ENCODE measurements at regions not wholly inside any gene's neighbourhood (a gene's known extent, or its start where the extent isn't known, plus 50 kb on each side); places are given as distances from the start of the nearest gene placed in this dataset.

GRCh38 chrX:25300994-25301393 lies 285.2 kb upstream of the ARX start:
- no peaks in the 10 kb centered on the region for H3K36me3 ChIP-seq
- no peak overlapping the region for H3K27ac ChIP-seq
- TF ChIP-seq CTCF (IDR thresholded peaks at IDR 0.05) (no peak), POLR2A (IDR thresholded peaks at IDR 0.05) (no peak)
- DNase-seq: no peak
- H3K4me1 ChIP-seq: no peaks in the 10 kb centered on the region
- H3K4me3 ChIP-seq: no peak overlapping the region
- H3K9me3 ChIP-seq: no peaks in the 10 kb centered on the region
- no peaks in the 10 kb centered on the region for H3K27me3 ChIP-seq

GRCh38 chrX:25296850-25297249 lies 281.1 kb upstream of the ARX start:
- Histone ChIP-seq H3K27ac (no peak overlapping the region), H3K27me3 (no peaks in the 10 kb centered on the region), H3K9me3 (no peaks in the 10 kb centered on the region), H3K4me1 (no peaks in the 10 kb centered on the region), H3K36me3 (no peaks in the 10 kb centered on the region), H3K4me3 (no peak overlapping the region)
- DNase-seq: no peak
- TF ChIP-seq CTCF (IDR thresholded peaks at IDR 0.05) (no peak), POLR2A (IDR thresholded peaks at IDR 0.05) (no peak)

GRCh38 chrX:25295466-25295865 lies 279.7 kb upstream of the ARX start:
- no peak for DNase-seq
- no peaks in the 10 kb centered on the region for H3K27me3 ChIP-seq
- H3K9me3 ChIP-seq: no peaks in the 10 kb centered on the region
- H3K36me3 ChIP-seq: no peaks in the 10 kb centered on the region
- no peak overlapping the region for H3K27ac ChIP-seq
- TF ChIP-seq POLR2A (IDR thresholded peaks at IDR 0.05): no peak
- no peak for TF ChIP-seq CTCF (IDR thresholded peaks at IDR 0.05)
- no peaks in the 10 kb centered on the region for H3K4me1 ChIP-seq
- H3K4me3 ChIP-seq: no peak overlapping the region

- DNase-seq: no peak
- TF ChIP-seq POLR2A (IDR thresholded peaks at IDR 0.05) (no peak), CTCF (IDR thresholded peaks at IDR 0.05) (no peak)
- Histone ChIP-seq H3K4me3 (no peak overlapping the region), H3K9me3 (no peaks in the 10 kb centered on the region), H3K27me3 (no peaks in the 10 kb centered on the region), H3K27ac (no peak overlapping the region), H3K4me1 (no peaks in the 10 kb centered on the region), H3K36me3 (no peaks in the 10 kb centered on the region)
Observed at GRCh38 chrX:25290132-25290531, 274.4 kb upstream of the ARX start.

GRCh38 chrX:25288676-25289075 lies 272.9 kb upstream of the ARX start:
- no peak overlapping the region for H3K4me3 ChIP-seq
- no peaks in the 10 kb centered on the region for H3K9me3 ChIP-seq
- no peaks in the 10 kb centered on the region for H3K4me1 ChIP-seq
- DNase-seq: no peak
- no peak overlapping the region for H3K27ac ChIP-seq
- no peak for TF ChIP-seq CTCF (IDR thresholded peaks at IDR 0.05)
- no peak for TF ChIP-seq POLR2A (IDR thresholded peaks at IDR 0.05)
- no peaks in the 10 kb centered on the region for H3K27me3 ChIP-seq
- H3K36me3 ChIP-seq: no peaks in the 10 kb centered on the region

- DNase-seq: no peak
- H3K36me3 ChIP-seq: no peaks in the 10 kb centered on the region
- TF ChIP-seq CTCF (IDR thresholded peaks at IDR 0.05) (no peak), POLR2A (IDR thresholded peaks at IDR 0.05) (no peak)
- H3K4me3 ChIP-seq: no peak overlapping the region
- no peaks in the 10 kb centered on the region for H3K4me1 ChIP-seq
- no peak overlapping the region for H3K27ac ChIP-seq
- no peaks in the 10 kb centered on the region for H3K27me3 ChIP-seq
- no peaks in the 10 kb centered on the region for H3K9me3 ChIP-seq
Observed at GRCh38 chrX:25287521-25287920, 271.8 kb upstream of the ARX start.
